RWPE1 (cell line): ENCODE measurements at regions not wholly inside any gene's neighbourhood (a gene's known extent, or its start where the extent isn't known, plus 50 kb on each side); places are given as distances from the start of the nearest gene placed in this dataset.
A peak's percentile ranks its signal among the peaks of the same experiment; 100 is the strongest.

Experiments
- CTCF ChIA-PET: fragments of 350-600 bp; sonication (Branson Sonifier 250); formaldehyde crosslinking; extraction: SDS; loops from one replicate; lab custom pipeline; 2021; lab: Yijun Ruan, JAX
- POLR2A ChIA-PET: fragments of 400-600 bp; formaldehyde crosslinking; extraction: SDS; loops from one replicate; lab custom pipeline; 2020; ENCODE audit warnings: antibody characterized with exemption; ENCODE audit not compliant: low non-redundant PET; lab: Yijun Ruan, JAX
- DNase-seq: peaks from one replicate; pipeline ENCODE4 v3.0.0; 2012; ENCODE audit warnings: low spot score
- H3K27ac ChIP-seq: fragments of 450-650 bp; 2 replicates; pipeline ENCODE4 v1.5.1; 2017
- CTCF ChIP-seq: fragments of 450-650 bp; conservative IDR thresholded peaks from 2 replicates; pipeline ENCODE4 v1.5.1; 2017; ENCODE audit warnings: low read depth, mild to moderate bottlenecking

- TF ChIP-seq CTCF = no peak
- DNase-seq = no peak
- CTCF ChIA-PET = no interaction called here
- POLR2A ChIA-PET = no interaction called here
- no peak overlapping the region for H3K27ac ChIP-seq
These were observed 289.5 kb upstream of the MYT1L start for GRCh38 chr2:2620604-2621003.

GRCh38 chr2:2619995-2620394 lies 288.9 kb upstream of the MYT1L start:
- H3K27ac ChIP-seq = no peak overlapping the region
- POLR2A ChIA-PET = no interaction called here
- no peak for DNase-seq
- TF ChIP-seq CTCF = no peak
- CTCF ChIA-PET = no interaction called here

GRCh38 chr2:2614452-2614851 lies 283.4 kb upstream of the MYT1L start:
- ChIA-PET POLR2A (no interaction called here), CTCF (interaction anchor here (0.5 to 0.6 kb wide), 2 partner anchors 226 to 496 kb away, joined by 3 read pairs; no protein-coding TSS in a partner anchor)
- TF ChIP-seq CTCF = no peak
- DNase-seq = no peak
- H3K27ac ChIP-seq = no peak overlapping the region

- peak; percentile 85 for DNase-seq
- no peak for TF ChIP-seq CTCF
- ChIA-PET CTCF (interaction anchor here (0.6 kb wide), 1 partner anchor 542 kb away, joined by 3 read pairs; no protein-coding TSS in a partner anchor), POLR2A (no interaction called here)
- peak overlapping the region; percentile 10; the same call in 1 of the 2 replicates for H3K27ac ChIP-seq
These were observed 282.5 kb upstream of the MYT1L start for GRCh38 chr2:2613279-2614199.

GRCh38 chr2:2610751-2611150 lies 279.7 kb upstream of the MYT1L start:
- no peak for TF ChIP-seq CTCF
- ChIA-PET CTCF (interaction anchor here (0.6 kb wide), 1 partner anchor 11 kb away, joined by 3 read pairs; no protein-coding TSS in a partner anchor), POLR2A (no interaction called here)
- no peak overlapping the region for H3K27ac ChIP-seq
- no peak for DNase-seq

- H3K27ac ChIP-seq = no peak overlapping the region
- ChIA-PET CTCF (no interaction called here), POLR2A (no interaction called here)
- no peak for TF ChIP-seq CTCF
- DNase-seq = no peak
These were observed 269.3 kb upstream of the MYT1L start for GRCh38 chr2:2600366-2600765.
